ENCODE measurements at regions not wholly inside any gene's neighbourhood (a gene's known extent, or its start where the extent isn't known, plus 50 kb on each side); places are given as distances from the start of the nearest gene placed in this dataset.
"Not testable (repeated sequence)": the region's sequence is repeated elsewhere in the genome, so short reads cannot be mapped to it uniquely, and the experiment has no call there.

- no peak for DNase-seq
These were observed 210.5 kb downstream of the PWWP3B start for GRCh38 chrX:106378616-106379015.

DNA sequence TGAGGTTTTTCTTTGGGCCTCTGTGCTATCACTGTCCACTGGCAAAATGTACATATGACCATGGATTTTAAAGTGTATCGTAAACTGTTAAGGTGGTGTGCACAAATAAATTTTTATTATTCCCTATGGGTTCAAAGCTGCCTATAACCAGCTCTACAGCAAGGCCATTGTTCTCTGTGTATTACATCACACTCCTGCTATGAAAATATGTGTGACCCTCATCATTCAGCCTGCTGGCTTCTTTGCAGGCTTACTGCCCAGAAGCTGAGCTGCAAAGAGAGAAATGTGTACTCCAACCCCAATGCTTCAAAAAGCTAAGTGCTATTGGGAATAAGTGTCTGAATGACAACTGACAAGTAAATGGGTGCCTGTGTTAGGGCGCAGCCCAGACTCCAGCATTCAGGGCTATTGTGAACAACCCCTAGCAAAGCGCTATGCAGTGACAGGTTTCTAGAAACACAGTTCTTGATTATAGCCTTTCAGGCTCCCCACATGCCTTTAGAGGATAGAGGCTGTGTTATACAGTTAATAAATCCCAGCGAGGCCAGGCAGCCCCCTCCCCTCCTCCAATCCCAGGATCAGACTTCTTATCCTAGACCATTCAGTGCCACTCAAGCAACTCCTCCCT, 220.4 kb upstream of the RADX start:
- no peak for DNase-seq

- no peak for DNase-seq
These were observed 219.4 kb upstream of the RADX start for GRCh38 chrX:106392346-106392745.

GRCh38 chrX:106397788-106398538, 213.8 kb upstream of the RADX start:
- no peak for DNase-seq

DNA sequence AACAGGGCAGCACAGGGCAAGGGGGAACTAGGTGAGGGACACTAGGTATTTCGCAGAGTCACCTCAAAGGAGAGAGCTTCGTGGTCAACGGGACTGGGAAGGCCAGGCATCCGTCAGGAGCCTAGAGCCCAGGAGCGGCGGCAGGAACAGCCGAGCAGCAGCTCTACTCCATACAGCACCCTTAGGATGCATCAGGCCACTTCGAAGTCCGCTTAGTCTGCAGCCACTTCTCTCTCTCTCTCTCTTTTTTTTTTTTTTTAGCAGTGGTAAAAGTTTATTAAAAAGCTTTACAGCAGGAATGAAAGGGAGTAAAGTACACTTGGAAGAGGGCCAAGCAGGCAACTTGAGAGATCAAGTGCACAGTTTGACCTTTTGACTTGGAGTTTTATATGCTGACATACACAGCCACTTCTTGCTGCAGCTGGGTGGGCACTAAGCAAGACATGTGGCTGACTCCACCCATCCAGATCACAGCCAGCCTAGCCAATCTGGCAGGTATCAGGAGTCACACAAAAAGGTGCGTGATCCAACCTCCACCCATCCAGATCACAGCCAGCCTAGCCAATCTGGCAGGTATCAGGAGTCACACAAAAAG, 209.7 kb upstream of the RADX start:
- DNase-seq = no peak

DNA sequence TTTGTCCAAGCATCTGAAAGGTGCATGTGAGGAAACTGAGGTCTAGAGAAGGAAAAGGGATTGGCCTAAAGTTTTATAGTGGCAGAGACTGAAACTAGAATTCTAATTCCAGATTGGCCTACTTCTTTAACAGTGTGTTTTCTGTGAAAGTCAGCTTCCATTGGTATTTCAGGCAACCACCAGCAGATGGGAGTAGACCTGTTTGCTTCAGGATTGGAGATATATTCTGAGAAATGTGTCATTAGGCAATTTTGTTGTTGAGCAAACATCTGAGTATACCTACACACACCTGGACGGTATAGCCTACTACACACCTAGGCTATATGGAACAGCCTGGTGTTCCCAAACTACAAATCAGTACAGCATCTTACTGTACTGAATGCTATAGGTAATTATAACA, 207.3 kb upstream of the RADX start:
- no peak for DNase-seq

GRCh38 chrX:106415276-106415895, 196.4 kb upstream of the RADX start:
- no peak for DNase-seq

DNA sequence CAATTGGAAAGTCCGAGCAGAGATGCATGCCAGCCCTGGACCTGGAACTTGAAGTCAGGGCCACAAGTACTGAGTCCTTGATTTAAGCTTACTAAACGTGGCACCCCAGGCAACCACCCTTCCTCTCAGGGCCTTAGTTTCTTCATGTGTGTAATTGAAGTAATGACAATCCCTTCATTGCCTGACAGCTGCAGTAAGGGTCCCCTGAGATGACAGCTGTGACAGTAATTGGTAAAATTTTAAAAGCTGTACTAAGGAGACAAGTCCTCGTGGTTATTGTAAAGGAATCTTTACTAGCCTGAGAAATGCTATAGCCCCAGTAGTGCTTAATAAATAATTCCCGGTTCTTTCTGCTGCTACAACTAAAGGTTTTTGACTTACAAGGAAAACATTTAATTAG, 175.1 kb upstream of the RADX start:
- DNase-seq = no peak

DNA sequence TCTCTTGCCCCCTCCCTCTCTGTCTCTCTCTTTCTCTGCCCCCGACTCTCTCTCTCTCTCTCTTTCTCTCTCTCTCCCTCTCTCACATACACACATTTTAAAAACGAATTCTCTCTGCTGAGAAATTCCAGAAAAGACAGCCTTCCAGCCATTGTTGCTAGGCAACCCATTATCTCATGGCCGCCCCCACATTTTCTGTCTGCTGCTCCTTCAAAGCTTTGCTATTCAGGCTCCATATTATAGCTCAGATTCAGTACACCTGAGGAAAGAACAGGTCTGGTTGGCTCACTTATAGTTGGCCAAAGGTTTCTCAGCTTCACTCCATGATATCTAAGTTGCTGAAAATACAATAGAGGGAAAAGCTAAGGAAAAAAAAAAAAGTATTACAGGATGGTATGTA, 174.4 kb upstream of the RADX start:
- no peak for DNase-seq

- DNase-seq = no peak
These were observed 161.4 kb upstream of the RADX start for GRCh38 chrX:106450405-106450804.

GRCh38 chrX:106451933-106452332, 159.8 kb upstream of the RADX start:
- no peak for DNase-seq

- no peak for DNase-seq
These were observed 156.8 kb upstream of the RADX start for GRCh38 chrX:106454991-106455390.

DNA sequence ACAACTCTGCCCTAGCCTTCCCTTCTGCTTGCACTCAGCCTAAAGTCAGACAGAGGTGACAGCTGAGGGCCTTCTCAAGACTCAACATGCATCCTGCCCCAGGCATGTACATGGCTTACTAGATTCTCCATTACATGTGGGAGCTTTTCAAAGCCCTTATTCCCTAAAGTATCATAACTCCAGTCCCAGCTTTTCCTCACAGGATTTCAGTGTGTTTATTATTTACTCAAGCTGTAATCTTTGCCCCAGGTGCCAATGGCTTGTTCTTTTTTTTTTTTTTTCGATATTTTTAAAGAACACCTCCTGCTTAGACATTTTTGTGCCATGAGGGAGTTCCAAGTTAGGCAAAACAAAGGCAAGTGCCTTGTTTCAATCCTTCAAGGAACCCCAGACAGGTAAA, 154.0 kb upstream of the RADX start:
- no peak for DNase-seq

- no peak for DNase-seq
These were observed 144.4 kb upstream of the RADX start for GRCh38 chrX:106467422-106467821.

DNA sequence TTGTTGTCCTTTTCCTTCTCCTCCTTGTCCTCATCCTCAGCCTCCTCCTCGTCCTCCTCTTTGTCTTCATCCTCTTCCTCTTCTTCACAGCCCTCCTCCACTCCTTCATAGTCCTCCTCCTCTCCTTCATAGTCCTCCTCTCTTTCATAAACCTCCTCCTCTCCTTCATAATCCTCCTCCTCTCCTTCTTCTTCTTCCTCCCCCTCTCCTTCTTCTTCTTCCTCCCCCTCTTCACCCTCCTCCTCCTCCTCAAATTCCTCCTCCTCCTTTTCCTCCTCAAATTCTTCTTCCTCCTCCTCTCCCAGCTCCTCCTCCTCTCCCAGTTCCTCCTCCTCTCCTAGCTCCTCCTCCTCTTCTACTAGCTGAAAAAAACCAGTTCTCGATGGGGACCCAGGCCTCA, 143.8 kb upstream of the RADX start:
- no peak for DNase-seq

- no peak for DNase-seq
These were observed 143.3 kb upstream of the RADX start for GRCh38 chrX:106468433-106468832.

DNA sequence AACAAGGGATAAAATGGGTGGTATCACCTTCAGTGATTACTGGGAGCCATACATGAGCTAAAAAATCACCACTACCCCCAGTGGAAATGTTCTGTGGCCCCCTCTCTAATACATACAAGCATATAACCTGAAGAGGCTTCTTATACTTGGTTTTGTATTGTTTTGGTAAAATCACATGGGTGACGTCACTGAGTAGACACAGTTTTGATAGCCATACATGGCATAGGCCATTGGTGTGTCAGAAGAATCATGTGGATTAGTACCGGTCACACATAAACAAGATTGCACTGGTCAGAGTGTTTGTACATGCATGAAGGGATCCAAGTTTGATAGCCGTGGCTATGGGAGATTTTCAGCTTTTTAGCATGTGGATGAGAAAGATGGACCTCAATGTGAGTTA, 131.9 kb upstream of the RADX start:
- no peak for DNase-seq

DNA sequence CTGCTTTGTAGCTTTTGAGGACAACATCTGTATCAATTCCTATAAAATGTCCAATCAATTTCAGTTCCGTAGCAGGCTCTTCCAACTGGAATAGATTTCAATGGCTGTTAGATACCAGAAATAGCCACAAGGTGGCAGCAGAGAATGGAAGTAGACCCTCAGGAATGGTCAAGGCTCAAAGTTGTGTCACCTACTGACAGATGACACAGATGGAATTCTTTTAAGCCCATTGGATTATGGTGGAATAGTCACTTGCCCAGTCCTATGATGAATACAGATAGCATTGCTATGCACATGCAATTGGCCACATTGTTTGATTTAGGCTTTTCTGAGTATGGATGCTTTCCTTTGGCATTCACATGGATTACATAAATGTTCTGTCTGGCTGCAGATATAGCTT, 130.4 kb upstream of the RADX start:
- DNase-seq = peak; percentile 62

- DNase-seq = no peak
These were observed 127.5 kb upstream of the RADX start for GRCh38 chrX:106484233-106484632.

GRCh38 chrX:106493210-106493816, 118.5 kb upstream of the RADX start:
- not testable (repeated sequence) for DNase-seq

DNA sequence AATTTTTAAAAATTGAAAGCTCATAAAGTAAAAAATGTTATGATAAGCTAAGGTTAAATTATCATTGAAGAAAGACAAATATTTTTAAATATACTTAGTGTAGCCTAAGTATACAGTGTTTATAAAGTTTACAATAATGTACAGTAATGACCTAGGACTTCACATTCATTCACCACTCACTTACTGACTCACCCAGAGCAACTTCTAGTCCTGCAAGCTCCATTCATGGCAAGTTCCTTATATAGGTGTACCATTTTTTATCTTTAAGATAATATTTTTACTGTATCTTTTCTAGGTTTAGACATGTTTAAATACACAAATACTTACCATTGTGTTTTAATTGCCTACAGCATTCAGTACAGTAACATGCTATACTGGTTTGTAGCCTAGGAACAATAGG, 112.3 kb upstream of the RADX start:
- DNase-seq = no peak

DNA sequence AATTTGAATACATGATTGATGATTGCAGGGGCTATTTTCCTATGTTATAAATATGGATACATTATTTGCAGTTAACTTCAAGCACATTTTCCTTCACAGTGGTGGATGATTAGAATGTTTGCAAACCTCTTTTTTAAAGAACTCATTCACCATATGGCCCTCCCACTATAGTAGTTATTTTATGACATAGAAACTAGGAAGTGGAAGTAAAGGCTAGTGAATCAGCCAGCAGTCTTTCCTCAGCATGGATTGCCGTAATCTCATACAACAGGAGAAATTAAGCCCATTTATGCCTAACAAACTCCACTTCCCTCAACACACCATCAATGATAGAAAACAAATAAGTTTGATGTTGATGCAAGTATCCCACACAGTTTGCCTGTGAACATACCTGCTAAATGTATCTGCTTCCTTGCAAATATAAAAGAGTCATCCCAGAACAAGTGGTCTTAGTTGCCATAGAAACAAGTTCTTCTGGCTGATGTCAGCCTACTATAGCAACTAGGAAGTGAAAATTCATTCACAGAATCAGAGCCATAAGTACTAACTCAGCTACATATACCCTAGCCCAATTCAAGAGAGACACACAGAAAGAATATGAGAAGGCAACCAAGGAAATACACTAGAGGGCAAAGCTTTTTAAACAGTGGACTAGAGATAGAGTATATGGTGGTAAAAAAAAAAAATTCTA, 100.9 kb upstream of the RADX start:
- DNase-seq = no peak

Measured in activated CD8-positive, alpha-beta memory T cell treated with anti-CD3 and anti-CD28 coated beads for 24 hours (primary cell).